Amniotic stem cell (primary cell): ENCODE measurements at regions not wholly inside any gene's neighbourhood (a gene's known extent, or its start where the extent isn't known, plus 50 kb on each side); places are given as distances from the start of the nearest gene placed in this dataset.

Experiments
- DNase-seq: peaks from one replicate; lab custom pipeline; 2025; lab: John Stamatoyannopoulos, UW

- no peak for DNase-seq
Measured at GRCh38 chr6:164214066-164214465, 799.5 kb downstream of the QKI start.

- no peak for DNase-seq
Measured at GRCh38 chr6:164211254-164211653, 796.7 kb downstream of the QKI start.

GRCh38 chr6:164210783-164211182 lies 796.3 kb downstream of the QKI start:
- DNase-seq = no peak

GRCh38 chr6:164210323-164210722 lies 795.8 kb downstream of the QKI start:
- no peak for DNase-seq

- DNase-seq = no peak
Measured at GRCh38 chr6:164208371-164208770, 793.9 kb downstream of the QKI start.

GRCh38 chr6:164206807-164207423 lies 792.4 kb downstream of the QKI start:
- DNase-seq = no peak

- DNase-seq = no peak
Measured at GRCh38 chr6:164200071-164200470, 785.6 kb downstream of the QKI start.

GRCh38 chr6:164195942-164196281 lies 781.4 kb downstream of the QKI start:
- DNase-seq = no peak

- DNase-seq = no peak
Measured at GRCh38 chr6:164195278-164195941, 780.9 kb downstream of the QKI start.

GRCh38 chr6:164188861-164189260 lies 774.3 kb downstream of the QKI start:
- DNase-seq = no peak

- DNase-seq = no peak
Measured at GRCh38 chr6:164185471-164185871, 771.0 kb downstream of the QKI start.

- DNase-seq = no peak
Measured at GRCh38 chr6:164184410-164184809, 769.9 kb downstream of the QKI start.

- DNase-seq = no peak
Measured at GRCh38 chr6:164183556-164184123, 769.1 kb downstream of the QKI start.

- DNase-seq = no peak
Measured at GRCh38 chr6:164178679-164179332, 764.3 kb downstream of the QKI start.

GRCh38 chr6:164169355-164169754 lies 754.8 kb downstream of the QKI start:
- no peak for DNase-seq

- DNase-seq = no peak
Measured at GRCh38 chr6:164168595-164168994, 754.1 kb downstream of the QKI start.

- DNase-seq = no peak
Measured at GRCh38 chr6:164167873-164168405, 753.4 kb downstream of the QKI start.

GRCh38 chr6:164166996-164167395 lies 752.5 kb downstream of the QKI start:
- no peak for DNase-seq

GRCh38 chr6:164166515-164166914 lies 752.0 kb downstream of the QKI start:
- no peak for DNase-seq

GRCh38 chr6:164164876-164165275 lies 750.4 kb downstream of the QKI start:
- DNase-seq = no peak

- no peak for DNase-seq
Measured at GRCh38 chr6:164163239-164163638, 748.7 kb downstream of the QKI start.

- no peak for DNase-seq
Measured at GRCh38 chr6:164159061-164159460, 744.5 kb downstream of the QKI start.

- no peak for DNase-seq
Measured at GRCh38 chr6:164154588-164154987, 740.1 kb downstream of the QKI start.
